Neuron (in vitro differentiated cells): ENCODE measurements at regions not wholly inside any gene's neighbourhood (a gene's known extent, or its start where the extent isn't known, plus 50 kb on each side); places are given as distances from the start of the nearest gene placed in this dataset.
"Not testable (repeated sequence)": the region's sequence is repeated elsewhere in the genome, so short reads cannot be mapped to it uniquely, and the experiment has no call there.

ENCODE experiments used
- H2AFZ ChIP-seq: one replicate; pipeline ENCODE4 v1.6.1; 2013; ENCODE audit warnings: low read depth, mild to moderate bottlenecking, inconsistent platforms, low read length, moderate library complexity
- H3K27me3 ChIP-seq: one replicate; pipeline ENCODE4 v1.6.1; 2013; ENCODE audit warnings: low read length; ENCODE audit not compliant: insufficient read depth
- H3K36me3 ChIP-seq: one replicate; pipeline ENCODE4 v1.6.1; 2013; ENCODE audit warnings: low read length; ENCODE audit not compliant: insufficient read depth
- H3K4me1 ChIP-seq: one replicate; pipeline ENCODE4 v1.6.1; 2013; ENCODE audit warnings: low read length; ENCODE audit not compliant: insufficient read depth
- H3K4me3 ChIP-seq: 2 replicates; pipeline ENCODE4 v1.5.1; 2013; ENCODE audit warnings: mild to moderate bottlenecking, low read length, moderate library complexity
- H3K9me3 ChIP-seq: one replicate; pipeline ENCODE4 v1.6.1; 2013; ENCODE audit warnings: low read length

DNA sequence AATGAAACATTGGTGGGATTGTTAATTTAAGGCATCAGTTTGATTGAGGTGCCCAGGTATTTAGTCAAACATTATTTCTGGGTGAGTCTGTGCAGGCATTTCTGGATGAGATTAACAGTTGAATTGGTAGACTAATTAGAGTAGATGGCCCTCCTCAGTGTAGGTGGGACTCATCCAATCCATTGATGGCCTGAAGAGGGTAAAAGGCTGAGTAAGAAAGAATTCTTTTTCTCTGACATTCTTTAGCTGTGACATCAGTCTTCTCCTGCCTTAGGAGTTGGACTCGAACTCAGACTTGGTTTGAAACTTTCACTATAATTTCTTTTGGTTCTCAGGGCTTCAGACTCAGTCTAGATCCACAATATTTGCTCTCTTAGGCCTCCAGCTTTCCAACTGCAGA lies 59.6 kb upstream of the ADAMTS5 start:
- no peaks in the 10 kb centered on the region for H3K36me3 ChIP-seq

GRCh38 chr21:27025708-27026107 lies 58.8 kb upstream of the ADAMTS5 start:
- not testable (repeated sequence) for H3K9me3 ChIP-seq, H2AFZ ChIP-seq, H3K4me1 ChIP-seq, H3K4me3 ChIP-seq, H3K36me3 ChIP-seq, H3K27me3 ChIP-seq

More for the DNA sequence above, 59.6 kb upstream of the ADAMTS5 start:
- Histone ChIP-seq H3K4me1 (no peaks in the 10 kb centered on the region), H3K4me3 (no peak overlapping the region), H2AFZ (no peak overlapping the region), H3K9me3 (no peaks in the 10 kb centered on the region), H3K27me3 (no peaks in the 10 kb centered on the region)

- Histone ChIP-seq H3K27me3 (no peaks in the 10 kb centered on the region), H3K36me3 (no peaks in the 10 kb centered on the region), H3K9me3 (no peaks in the 10 kb centered on the region), H2AFZ (no peak overlapping the region), H3K4me1 (no peaks in the 10 kb centered on the region), H3K4me3 (no peak overlapping the region)
Measured at GRCh38 chr21:27024971-27025370, 58.1 kb upstream of the ADAMTS5 start.

DNA sequence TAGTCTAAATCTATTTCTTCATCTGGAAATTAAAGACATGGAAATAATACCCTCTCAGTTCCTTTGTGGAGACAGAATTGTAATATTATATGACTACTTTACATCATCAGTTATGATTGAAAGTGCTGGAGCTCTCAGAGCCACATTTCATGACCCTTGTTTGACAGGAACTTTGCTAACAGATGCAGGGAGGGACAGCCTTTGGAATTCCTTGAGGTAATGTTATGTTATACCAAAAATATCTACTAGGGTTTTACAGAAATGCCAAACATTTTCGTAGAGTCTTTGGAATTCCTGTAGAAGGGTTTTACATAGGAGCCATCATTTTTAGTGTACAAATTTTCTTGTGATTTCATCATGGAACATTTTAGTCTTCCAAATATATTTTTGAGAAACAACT lies 57.4 kb upstream of the ADAMTS5 start:
- H3K27me3 ChIP-seq: no peaks in the 10 kb centered on the region
- H2AFZ ChIP-seq: no peak overlapping the region
- H3K4me3 ChIP-seq: no peak overlapping the region
- H3K36me3 ChIP-seq: no peaks in the 10 kb centered on the region
- H3K9me3 ChIP-seq: no peaks in the 10 kb centered on the region
- H3K4me1 ChIP-seq: no peaks in the 10 kb centered on the region

GRCh38 chr21:27023186-27023585 lies 56.3 kb upstream of the ADAMTS5 start:
- Histone ChIP-seq H3K36me3 (no peaks in the 10 kb centered on the region), H2AFZ (no peak overlapping the region), H3K9me3 (no peaks in the 10 kb centered on the region)

DNA sequence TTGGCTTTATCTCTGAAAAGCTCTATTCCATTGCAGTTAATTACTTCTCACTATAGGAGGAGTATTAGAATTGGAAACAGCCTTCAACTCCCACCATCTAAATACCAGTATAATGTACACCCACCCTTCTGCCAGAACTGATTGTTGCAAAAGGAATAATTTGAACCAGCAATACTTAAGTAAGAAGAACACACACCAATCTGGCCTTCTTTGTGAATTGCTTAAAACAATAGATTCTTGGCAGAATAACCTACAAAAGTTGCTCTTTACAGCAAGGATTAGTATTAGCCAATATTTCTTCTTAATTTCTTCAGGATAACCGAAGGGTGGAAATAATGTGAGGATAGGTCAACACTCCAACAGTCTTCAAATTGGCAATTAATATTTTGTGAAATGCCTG lies 54.9 kb upstream of the ADAMTS5 start:
- Histone ChIP-seq H3K9me3 (no peaks in the 10 kb centered on the region), H2AFZ (no peak overlapping the region), H3K4me3 (no peak overlapping the region), H3K27me3 (no peaks in the 10 kb centered on the region), H3K36me3 (no peaks in the 10 kb centered on the region), H3K4me1 (no peaks in the 10 kb centered on the region)

More at GRCh38 chr21:27023186-27023585, 56.3 kb upstream of the ADAMTS5 start:
- Histone ChIP-seq H3K27me3 (no peaks in the 10 kb centered on the region), H3K4me1 (no peaks in the 10 kb centered on the region), H3K4me3 (no peak overlapping the region)

- Histone ChIP-seq H3K36me3 (no peaks in the 10 kb centered on the region), H3K4me3 (no peak overlapping the region), H3K4me1 (no peaks in the 10 kb centered on the region), H2AFZ (no peak overlapping the region), H3K27me3 (no peaks in the 10 kb centered on the region), H3K9me3 (no peaks in the 10 kb centered on the region)
Measured at GRCh38 chr21:27021046-27021445, 54.2 kb upstream of the ADAMTS5 start.

DNA sequence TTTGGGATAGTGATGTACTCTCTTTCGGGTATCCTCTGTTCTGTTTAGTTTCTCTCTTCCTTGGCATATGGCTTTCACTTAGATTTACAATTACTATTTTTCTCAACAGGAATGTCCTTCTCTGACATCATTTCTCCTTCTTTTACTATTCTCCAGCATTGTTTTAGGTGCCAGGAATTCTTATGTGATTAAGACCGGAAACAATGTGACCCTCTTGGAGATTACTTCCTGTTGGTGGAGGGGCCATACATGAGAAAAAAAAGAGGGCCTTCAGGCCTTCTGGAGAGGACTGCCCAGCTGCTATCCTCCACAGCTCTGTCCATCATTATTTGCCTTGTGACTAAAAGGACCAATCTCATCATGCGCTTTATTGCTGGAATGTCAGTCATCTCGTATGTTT lies 50.4 kb upstream of the ADAMTS5 start:
- H2AFZ ChIP-seq: no peak overlapping the region
- no peak overlapping the region for H3K4me3 ChIP-seq
- no peaks in the 10 kb centered on the region for H3K27me3 ChIP-seq
- H3K36me3 ChIP-seq: no peaks in the 10 kb centered on the region
- no peaks in the 10 kb centered on the region for H3K9me3 ChIP-seq
- no peaks in the 10 kb centered on the region for H3K4me1 ChIP-seq
